OCI-LY3 (cell line): ENCODE measurements at regions not wholly inside any gene's neighbourhood (a gene's known extent, or its start where the extent isn't known, plus 50 kb on each side); places are given as distances from the start of the nearest gene placed in this dataset.

Experiments
- H2AFZ ChIP-seq: fragments of 200-600, 300-600 bp; shearing (Covaris generic); 2 replicates; pipeline ENCODE4 v1.6.0; 2014; ENCODE audit warnings: antibody characterized with exemption, low read depth, low read length
- H3K27ac ChIP-seq: fragments of 200-600, 300-600 bp; sonication (generic); 2 replicates; pipeline ENCODE4 v1.5.1; 2014; ENCODE audit warnings: mild to moderate bottlenecking, low read length, moderate library complexity, mixed read lengths
- H3K27me3 ChIP-seq: fragments of 200-600, 300-600 bp; sonication (generic); 2 replicates; pipeline ENCODE4 v1.6.1; 2014; ENCODE audit warnings: low read depth, low read length, mixed read lengths
- H3K36me3 ChIP-seq: fragments of 200-600, 300-600 bp; sonication (generic); replicated peaks from 2 replicates; pipeline ENCODE3; 2014; ENCODE audit warnings: low read depth, low read length, mixed read lengths
- H3K4me1 ChIP-seq: fragments of 300-600, 200-600 bp; sonication (generic); 2 replicates; pipeline ENCODE4 v1.6.1; 2014; ENCODE audit warnings: low read length, mixed read lengths
- H3K4me2 ChIP-seq: fragments of 200-600, 300-600 bp; sonication (generic); 2 replicates; pipeline ENCODE4 v1.6.1; 2014; ENCODE audit warnings: low read length, mixed read lengths
- H3K4me3 ChIP-seq: fragments of 300-600, 200-600 bp; sonication (generic); 2 replicates; pipeline ENCODE4 v1.5.1; 2014; ENCODE audit warnings: antibody characterized with exemption, mild to moderate bottlenecking, low read length, moderate library complexity
- H3K79me2 ChIP-seq: fragments of 300-600, 200-600 bp; shearing (Covaris generic); 2 replicates; pipeline ENCODE4 v1.6.1; 2014; ENCODE audit warnings: mild to moderate bottlenecking, low read length, mixed read lengths
- H3K9ac ChIP-seq: fragments of 300-600, 200-600 bp; shearing (Covaris generic); 2 replicates; pipeline ENCODE4 v1.6.0; 2014; ENCODE audit warnings: mild to moderate bottlenecking, low read length, moderate library complexity
- H3K9me3 ChIP-seq: fragments of 200-600, 300-600 bp; shearing (Covaris generic); 2 replicates; pipeline ENCODE4 v1.6.1; 2014; ENCODE audit warnings: low read length, mixed read lengths; ENCODE audit not compliant: insufficient read depth
- H4K20me1 ChIP-seq: fragments of 200-600, 300-600 bp; sonication (generic); 2 replicates; pipeline ENCODE4 v1.6.1; 2016; ENCODE audit warnings: low read length, mixed read lengths; ENCODE audit not compliant: insufficient read depth
- EZH2phosphoT487 ChIP-seq: fragments of 200-600 bp; shearing (Covaris generic); IDR thresholded peaks from 2 replicates; pipeline ENCODE4 v1.6.1; 2018; ENCODE audit warnings: antibody characterized with exemption, mixed run types, low read depth
- TF ChIP-seq, protein P1 (sequence below): fragments of 200-600, 300-600 bp; sonication (generic); IDR thresholded peaks from 2 replicates; pipeline ENCODE4 v1.5.1; 2014; ENCODE audit warnings: antibody characterized with exemption, low read length, low read depth

DNA sequence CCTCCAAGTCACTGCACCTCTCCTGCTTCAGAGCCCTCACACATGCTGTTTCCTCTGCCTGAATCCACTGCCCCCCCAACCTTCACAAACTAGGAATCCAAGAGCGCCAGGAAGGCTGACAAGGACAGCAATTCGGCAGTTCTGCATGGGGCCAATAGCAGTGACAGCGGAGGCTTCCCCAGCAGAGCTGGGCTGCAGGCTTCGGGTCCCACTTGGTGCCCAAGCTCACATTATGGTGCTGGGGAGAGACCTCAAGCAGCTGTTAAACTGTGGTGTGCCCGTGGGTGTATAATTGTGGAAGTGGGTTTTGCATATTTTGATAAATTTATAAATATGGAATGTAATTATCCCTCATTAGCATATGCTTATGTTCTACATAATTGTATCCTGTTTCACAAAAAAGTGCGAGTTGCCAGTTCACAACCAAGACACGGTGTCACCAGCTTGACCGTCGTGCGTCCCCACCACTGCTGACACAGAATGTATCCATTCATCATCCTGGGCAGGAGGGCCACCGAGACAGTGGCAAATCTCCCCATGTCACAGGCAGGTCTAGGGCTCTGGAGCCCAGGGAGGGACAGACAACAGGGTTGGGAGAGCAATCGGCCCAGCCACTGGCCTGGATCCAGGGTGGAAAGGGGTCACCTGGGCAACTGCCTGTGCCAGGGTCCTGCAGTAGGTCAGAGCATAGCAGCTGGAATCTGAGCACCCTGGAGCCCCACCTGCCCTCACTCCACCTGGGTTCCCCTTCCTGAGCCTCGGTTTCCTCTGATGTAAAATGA lies 81.6 kb downstream of the MATN1 start:
- Histone ChIP-seq H3K27me3 (peaks cover 14% of the 10 kb centered on the region), H3K4me2 (no peak overlapping the region), H4K20me1 (no peaks in the 10 kb centered on the region), H3K36me3 (no peaks in the 10 kb centered on the region), H3K4me1 (no peaks in the 10 kb centered on the region), H3K9me3 (no peaks in the 10 kb centered on the region), H2AFZ (no peak overlapping the region), H3K27ac (no peak overlapping the region), H3K79me2 (no peaks in the 10 kb centered on the region), H3K4me3 (no peak overlapping the region), H3K9ac (no peak overlapping the region)
- TF ChIP-seq, protein P1, sequence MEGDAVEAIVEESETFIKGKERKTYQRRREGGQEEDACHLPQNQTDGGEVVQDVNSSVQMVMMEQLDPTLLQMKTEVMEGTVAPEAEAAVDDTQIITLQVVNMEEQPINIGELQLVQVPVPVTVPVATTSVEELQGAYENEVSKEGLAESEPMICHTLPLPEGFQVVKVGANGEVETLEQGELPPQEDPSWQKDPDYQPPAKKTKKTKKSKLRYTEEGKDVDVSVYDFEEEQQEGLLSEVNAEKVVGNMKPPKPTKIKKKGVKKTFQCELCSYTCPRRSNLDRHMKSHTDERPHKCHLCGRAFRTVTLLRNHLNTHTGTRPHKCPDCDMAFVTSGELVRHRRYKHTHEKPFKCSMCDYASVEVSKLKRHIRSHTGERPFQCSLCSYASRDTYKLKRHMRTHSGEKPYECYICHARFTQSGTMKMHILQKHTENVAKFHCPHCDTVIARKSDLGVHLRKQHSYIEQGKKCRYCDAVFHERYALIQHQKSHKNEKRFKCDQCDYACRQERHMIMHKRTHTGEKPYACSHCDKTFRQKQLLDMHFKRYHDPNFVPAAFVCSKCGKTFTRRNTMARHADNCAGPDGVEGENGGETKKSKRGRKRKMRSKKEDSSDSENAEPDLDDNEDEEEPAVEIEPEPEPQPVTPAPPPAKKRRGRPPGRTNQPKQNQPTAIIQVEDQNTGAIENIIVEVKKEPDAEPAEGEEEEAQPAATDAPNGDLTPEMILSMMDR, result no peak
- no peak for TF ChIP-seq EZH2phosphoT487

DNA sequence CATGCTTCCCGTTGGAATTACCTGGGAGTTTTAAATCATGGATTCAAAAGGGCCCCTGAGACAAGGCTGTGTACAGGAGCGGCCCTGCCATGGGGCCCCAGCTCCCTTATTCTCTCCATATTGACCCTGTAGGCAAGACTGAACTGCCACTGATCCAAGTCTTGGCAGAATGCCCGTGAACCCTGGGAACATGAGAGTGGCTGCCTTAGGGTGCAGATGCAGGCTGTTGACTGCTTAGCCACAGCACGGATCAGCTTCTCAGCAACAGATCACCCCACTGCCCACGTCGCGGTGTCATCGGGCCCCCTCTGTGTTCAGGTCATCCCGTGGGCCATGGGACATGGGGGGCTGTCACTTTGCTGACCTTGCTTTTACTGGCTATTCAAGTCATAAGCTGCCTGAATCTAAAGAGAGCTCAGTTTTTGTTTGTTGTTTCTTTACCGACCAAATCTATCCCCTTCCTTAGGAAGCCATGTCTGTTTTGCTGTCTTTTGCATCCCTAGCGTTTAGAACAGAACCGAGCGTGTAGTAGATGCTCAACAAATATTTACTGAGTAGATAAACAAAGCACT lies 83.4 kb downstream of the MATN1 start:
- H3K4me2 ChIP-seq, result no peak overlapping the region
- H3K9me3 ChIP-seq, result no peaks in the 10 kb centered on the region
- H3K27me3 ChIP-seq, result peaks cover 14% of the 10 kb centered on the region
- H3K4me3 ChIP-seq, result no peak overlapping the region
- H3K4me1 ChIP-seq, result peaks cover 11% of the 10 kb centered on the region
- no peak overlapping the region for H3K9ac ChIP-seq
- H3K36me3 ChIP-seq, result no peaks in the 10 kb centered on the region
- H4K20me1 ChIP-seq, result no peaks in the 10 kb centered on the region
- H2AFZ ChIP-seq, result no peak overlapping the region
- no peak overlapping the region for H3K27ac ChIP-seq
- H3K79me2 ChIP-seq, result no peaks in the 10 kb centered on the region
- TF ChIP-seq, protein P1, result no peak
- TF ChIP-seq EZH2phosphoT487, result no peak

DNA sequence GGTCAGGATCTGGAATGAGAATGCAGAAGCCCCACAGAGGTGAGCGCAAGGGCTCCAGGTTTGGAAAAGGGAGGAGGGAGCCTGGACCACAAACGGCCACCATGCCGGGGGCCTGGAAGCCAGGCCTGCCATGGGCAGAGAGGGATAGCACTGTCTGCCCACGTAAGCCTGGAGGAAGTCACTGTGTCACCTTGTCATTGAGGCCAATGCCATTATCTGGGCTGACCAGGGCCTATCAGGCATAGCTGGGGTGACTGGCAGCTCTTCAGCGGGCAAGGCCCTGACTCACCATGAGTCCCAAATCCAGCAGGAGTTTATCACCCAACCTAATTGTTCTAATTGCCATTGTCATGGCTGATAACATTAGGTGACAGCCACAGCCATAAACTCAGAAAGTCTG lies 84.6 kb downstream of the MATN1 start:
- no peak overlapping the region for H3K9ac ChIP-seq

DNA sequence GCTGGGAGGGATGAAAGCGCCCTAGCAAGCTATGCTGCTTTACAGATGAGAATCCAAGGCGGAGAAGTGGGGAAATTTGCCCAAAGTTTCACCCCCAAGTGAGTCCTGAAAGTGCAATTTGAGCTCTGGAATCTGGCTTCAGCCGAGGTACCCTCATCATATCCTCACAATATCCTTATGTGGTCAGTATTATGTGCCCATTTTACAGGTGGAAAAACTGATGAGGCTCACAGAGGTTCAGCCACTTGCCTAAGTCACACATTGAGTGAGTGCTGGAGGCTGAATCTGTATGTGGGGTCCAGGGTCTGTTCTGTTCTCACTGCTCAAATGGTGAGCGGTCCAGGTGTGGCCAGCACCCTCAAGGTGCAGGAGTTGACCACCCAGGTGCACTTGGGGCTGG lies 85.3 kb downstream of the MATN1 start:
- no peaks in the 10 kb centered on the region for H3K79me2 ChIP-seq
- H3K4me2 ChIP-seq, result no peak overlapping the region
- no peaks in the 10 kb centered on the region for H4K20me1 ChIP-seq
- peaks cover 11% of the 10 kb centered on the region for H3K4me1 ChIP-seq
- no peak overlapping the region for H3K9ac ChIP-seq
- H3K9me3 ChIP-seq, result no peaks in the 10 kb centered on the region
- TF ChIP-seq, protein P1, result no peak
- TF ChIP-seq EZH2phosphoT487, result no peak
- no peaks in the 10 kb centered on the region for H3K36me3 ChIP-seq
- H3K27ac ChIP-seq, result no peak overlapping the region
- no peak overlapping the region for H2AFZ ChIP-seq
- H3K4me3 ChIP-seq, result no peak overlapping the region
- peaks cover 4% of the 10 kb centered on the region for H3K27me3 ChIP-seq

More for the DNA sequence above, 84.6 kb downstream of the MATN1 start:
- Histone ChIP-seq H4K20me1 (no peaks in the 10 kb centered on the region), H3K36me3 (no peaks in the 10 kb centered on the region), H3K4me1 (peaks cover 11% of the 10 kb centered on the region), H3K27me3 (peaks cover 7% of the 10 kb centered on the region), H3K27ac (no peak overlapping the region), H3K79me2 (no peaks in the 10 kb centered on the region), H3K9me3 (no peaks in the 10 kb centered on the region), H2AFZ (no peak overlapping the region), H3K4me2 (no peak overlapping the region), H3K4me3 (no peak overlapping the region)
- TF ChIP-seq, protein P1, result no peak
- no peak for TF ChIP-seq EZH2phosphoT487
